ENCODE measurements at regions not wholly inside any gene's neighbourhood (a gene's known extent, or its start where the extent isn't known, plus 50 kb on each side); places are given as distances from the start of the nearest gene placed in this dataset.

DNA sequence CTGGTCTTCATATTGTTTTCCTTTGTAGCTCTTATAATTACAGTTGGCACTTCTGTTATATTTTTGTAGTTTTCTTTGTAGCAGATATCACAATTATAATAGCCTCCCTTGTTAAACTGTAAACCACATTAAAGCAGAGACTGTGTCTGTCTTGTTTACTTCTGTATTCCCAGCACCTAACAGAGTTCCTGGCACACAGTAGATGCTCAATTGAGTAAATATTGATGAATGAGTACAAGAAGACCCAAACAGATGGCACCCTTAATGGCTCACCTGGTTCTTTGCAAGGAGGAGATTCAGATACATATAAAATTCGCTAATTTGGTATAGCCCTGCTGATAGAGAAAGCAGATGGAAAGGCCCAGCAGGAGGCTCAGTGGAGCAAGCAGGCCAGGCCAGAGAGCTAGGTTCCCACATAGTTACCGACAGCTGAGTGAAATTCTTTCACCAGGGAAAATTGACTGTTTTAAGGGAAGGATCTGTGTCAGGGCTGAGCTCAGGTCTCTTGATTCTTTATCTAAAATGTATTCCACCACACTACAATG is 120.1 kb downstream of the NUP35 start (continued):
- TF ChIP-seq, protein P1, sequence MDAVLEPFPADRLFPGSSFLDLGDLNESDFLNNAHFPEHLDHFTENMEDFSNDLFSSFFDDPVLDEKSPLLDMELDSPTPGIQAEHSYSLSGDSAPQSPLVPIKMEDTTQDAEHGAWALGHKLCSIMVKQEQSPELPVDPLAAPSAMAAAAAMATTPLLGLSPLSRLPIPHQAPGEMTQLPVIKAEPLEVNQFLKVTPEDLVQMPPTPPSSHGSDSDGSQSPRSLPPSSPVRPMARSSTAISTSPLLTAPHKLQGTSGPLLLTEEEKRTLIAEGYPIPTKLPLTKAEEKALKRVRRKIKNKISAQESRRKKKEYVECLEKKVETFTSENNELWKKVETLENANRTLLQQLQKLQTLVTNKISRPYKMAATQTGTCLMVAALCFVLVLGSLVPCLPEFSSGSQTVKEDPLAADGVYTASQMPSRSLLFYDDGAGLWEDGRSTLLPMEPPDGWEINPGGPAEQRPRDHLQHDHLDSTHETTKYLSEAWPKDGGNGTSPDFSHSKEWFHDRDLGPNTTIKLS (IDR thresholded peaks at IDR 0.05; ENCODE audit: borderline replicate concordance, low read depth), result no peak

DNA sequence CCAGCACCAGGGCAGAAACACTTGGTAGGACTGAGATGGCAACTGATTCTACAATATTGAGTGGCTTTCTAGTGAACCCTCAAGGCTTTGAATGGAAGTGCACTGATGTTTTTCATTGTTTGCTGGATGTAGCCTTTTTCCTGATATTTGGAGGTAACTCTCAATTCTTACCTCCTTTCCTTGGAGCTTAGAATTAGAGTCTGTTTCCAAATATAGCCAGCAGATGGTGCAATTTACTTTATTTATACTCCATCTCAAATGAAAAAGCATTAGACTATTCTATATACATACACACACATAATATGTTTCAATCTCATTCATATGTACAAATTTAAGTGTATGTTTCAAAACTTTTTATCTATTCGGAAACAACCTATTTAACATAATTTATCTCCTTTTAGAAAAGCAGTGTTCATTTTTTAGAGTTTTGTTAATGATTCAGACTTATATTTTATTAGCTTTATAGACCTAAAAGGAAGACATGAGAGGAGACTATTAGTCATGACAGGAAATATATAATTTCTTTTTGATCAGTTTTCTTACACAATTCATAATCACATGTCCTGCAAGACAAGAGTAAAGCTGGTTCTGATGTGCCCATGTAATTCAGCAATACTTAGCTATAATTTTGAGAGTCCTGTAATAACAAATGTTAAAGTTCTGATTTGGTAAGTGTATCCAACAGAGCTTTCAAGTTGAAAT is 124.8 kb downstream of the NUP35 start:
- WGBS (ENCODE audit: insufficient coverage, low coverage, missing lambda C conversion rate), result 0% methylated on average over 1 of the region's 1 CpG
- FAIRE-seq (peak; percentile 78), ATAC-seq (peak; percentile 87), DNase-seq (ENCODE audit: extremely low read depth in 1 of 4, low spot score in 3 of 4) (peak; percentile 27 to 50 (median 36))
- POLR2A ChIA-PET, result interaction anchor here (1.0 to 1.2 kb wide), 4 partner anchors 9 to 96 kb away, joined by 3 to 6 read pairs (median 3); no protein-coding TSS in a partner anchor
- H3K27me3 ChIP-seq (ENCODE audit: control insufficient read depth in 2 of 2, insufficient read depth in 2 of 2, low read length in 2 of 2), result peaks cover 0 to 7% of the 10 kb centered on the region in 2 experiments; a peak in 1 of 5 replicates
- H3K9me3 ChIP-seq (replicated peaks; ENCODE audit: control insufficient read depth, insufficient read depth, low read depth, low read length), result no peaks in the 10 kb centered on the region
- no peaks in the 10 kb centered on the region for H4K20me1 ChIP-seq (replicated peaks; ENCODE audit: control insufficient read depth, insufficient read depth, low read length)
- no peak overlapping the region for H3K9ac ChIP-seq (ENCODE audit: insufficient read depth in 1 of 2, low read depth in 2 of 2, low read length in 2 of 2)
- H3K36me3 ChIP-seq (ENCODE audit: control insufficient read depth, insufficient read depth, low read length), result no peaks in the 10 kb centered on the region
- H3K4me3 ChIP-seq, result no peak overlapping the region
- no peaks in the 10 kb centered on the region for H3K79me2 ChIP-seq (ENCODE audit: control insufficient read depth, insufficient read depth, low read length)
- no peak overlapping the region for H3K4me2 ChIP-seq (ENCODE audit: insufficient read depth, low read length)
- no peak overlapping the region for H3K27ac ChIP-seq (ENCODE audit: extremely low read depth, low read depth, low read length)
- no peaks in the 10 kb centered on the region for H3K9me1 ChIP-seq (ENCODE audit: control insufficient read depth, insufficient read depth, low read length)
- CTCF ChIA-PET (ENCODE audit: low intra/inter-chr PET ratio), result no interaction called here
- no peak overlapping the region for H2AFZ ChIP-seq (ENCODE audit: low read depth, low read length)
- in situ Hi-C loops (cut with MboI), result no loop called here
- no peaks in the 10 kb centered on the region for H3K4me1 ChIP-seq (replicated peaks in 1 of 2; ENCODE audit: control insufficient read depth in 2 of 2, insufficient read depth in 2 of 2, low read length in 2 of 2)
- intact Hi-C loops (cut with micrococcal nuclease), result loop anchor here (5.0 kb wide), 1 partner anchor 108 kb away; no protein-coding TSS in a partner anchor
- no TSS peak for BruUV-seq (replicated peaks)
- TF ChIP-seq SMAD4 (CRISPR knock-in tag; conservative IDR thresholded peaks at IDR 0.05) (no peak), RAD21 (CRISPR knock-in tag; conservative IDR thresholded peaks at IDR 0.05 in 1 of 2, IDR thresholded peaks at IDR 0.05 in 1 of 2) (peak; percentile 58 to 78)
- TF ChIP-seq, protein P2, sequence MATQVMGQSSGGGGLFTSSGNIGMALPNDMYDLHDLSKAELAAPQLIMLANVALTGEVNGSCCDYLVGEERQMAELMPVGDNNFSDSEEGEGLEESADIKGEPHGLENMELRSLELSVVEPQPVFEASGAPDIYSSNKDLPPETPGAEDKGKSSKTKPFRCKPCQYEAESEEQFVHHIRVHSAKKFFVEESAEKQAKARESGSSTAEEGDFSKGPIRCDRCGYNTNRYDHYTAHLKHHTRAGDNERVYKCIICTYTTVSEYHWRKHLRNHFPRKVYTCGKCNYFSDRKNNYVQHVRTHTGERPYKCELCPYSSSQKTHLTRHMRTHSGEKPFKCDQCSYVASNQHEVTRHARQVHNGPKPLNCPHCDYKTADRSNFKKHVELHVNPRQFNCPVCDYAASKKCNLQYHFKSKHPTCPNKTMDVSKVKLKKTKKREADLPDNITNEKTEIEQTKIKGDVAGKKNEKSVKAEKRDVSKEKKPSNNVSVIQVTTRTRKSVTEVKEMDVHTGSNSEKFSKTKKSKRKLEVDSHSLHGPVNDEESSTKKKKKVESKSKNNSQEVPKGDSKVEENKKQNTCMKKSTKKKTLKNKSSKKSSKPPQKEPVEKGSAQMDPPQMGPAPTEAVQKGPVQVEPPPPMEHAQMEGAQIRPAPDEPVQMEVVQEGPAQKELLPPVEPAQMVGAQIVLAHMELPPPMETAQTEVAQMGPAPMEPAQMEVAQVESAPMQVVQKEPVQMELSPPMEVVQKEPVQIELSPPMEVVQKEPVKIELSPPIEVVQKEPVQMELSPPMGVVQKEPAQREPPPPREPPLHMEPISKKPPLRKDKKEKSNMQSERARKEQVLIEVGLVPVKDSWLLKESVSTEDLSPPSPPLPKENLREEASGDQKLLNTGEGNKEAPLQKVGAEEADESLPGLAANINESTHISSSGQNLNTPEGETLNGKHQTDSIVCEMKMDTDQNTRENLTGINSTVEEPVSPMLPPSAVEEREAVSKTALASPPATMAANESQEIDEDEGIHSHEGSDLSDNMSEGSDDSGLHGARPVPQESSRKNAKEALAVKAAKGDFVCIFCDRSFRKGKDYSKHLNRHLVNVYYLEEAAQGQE (IDR thresholded peaks at IDR 0.05; ENCODE audit: borderline replicate concordance), result peak; percentile 38; the same call in 1 of the 2 replicates
- TF ChIP-seq, protein P2 (CRISPR knock-in tag; IDR thresholded peaks at IDR 0.05; ENCODE audit: low read depth), result no peak
- TF ChIP-seq, protein P3, sequence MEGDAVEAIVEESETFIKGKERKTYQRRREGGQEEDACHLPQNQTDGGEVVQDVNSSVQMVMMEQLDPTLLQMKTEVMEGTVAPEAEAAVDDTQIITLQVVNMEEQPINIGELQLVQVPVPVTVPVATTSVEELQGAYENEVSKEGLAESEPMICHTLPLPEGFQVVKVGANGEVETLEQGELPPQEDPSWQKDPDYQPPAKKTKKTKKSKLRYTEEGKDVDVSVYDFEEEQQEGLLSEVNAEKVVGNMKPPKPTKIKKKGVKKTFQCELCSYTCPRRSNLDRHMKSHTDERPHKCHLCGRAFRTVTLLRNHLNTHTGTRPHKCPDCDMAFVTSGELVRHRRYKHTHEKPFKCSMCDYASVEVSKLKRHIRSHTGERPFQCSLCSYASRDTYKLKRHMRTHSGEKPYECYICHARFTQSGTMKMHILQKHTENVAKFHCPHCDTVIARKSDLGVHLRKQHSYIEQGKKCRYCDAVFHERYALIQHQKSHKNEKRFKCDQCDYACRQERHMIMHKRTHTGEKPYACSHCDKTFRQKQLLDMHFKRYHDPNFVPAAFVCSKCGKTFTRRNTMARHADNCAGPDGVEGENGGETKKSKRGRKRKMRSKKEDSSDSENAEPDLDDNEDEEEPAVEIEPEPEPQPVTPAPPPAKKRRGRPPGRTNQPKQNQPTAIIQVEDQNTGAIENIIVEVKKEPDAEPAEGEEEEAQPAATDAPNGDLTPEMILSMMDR (IDR thresholded peaks at IDR 0.05 in 2 of 3, conservative IDR thresholded peaks at IDR 0.05 in 1 of 3; ENCODE audit: insufficient read depth in 2 of 3, low read depth in 1 of 3, low read length in 3 of 3), result peak; percentile 25 to 76 (median 51); a peak in 5 of 6 replicates
